Erythroblast (primary cell): ENCODE measurements at regions not wholly inside any gene's neighbourhood (a gene's known extent, or its start where the extent isn't known, plus 50 kb on each side); places are given as distances from the start of the nearest gene placed in this dataset.

Experiments used
- GATA1 ChIP-seq: IDR thresholded peaks from 2 replicates; pipeline ENCODE4 v1.6.1; 2011; ENCODE audit warnings: low read depth, mild to moderate bottlenecking, control low read depth, low read length, moderate library complexity
- POLR2A ChIP-seq: IDR thresholded peaks from 2 replicates; pipeline ENCODE4 v1.6.1; 2011; ENCODE audit warnings: mild to moderate bottlenecking, low read length

DNA sequence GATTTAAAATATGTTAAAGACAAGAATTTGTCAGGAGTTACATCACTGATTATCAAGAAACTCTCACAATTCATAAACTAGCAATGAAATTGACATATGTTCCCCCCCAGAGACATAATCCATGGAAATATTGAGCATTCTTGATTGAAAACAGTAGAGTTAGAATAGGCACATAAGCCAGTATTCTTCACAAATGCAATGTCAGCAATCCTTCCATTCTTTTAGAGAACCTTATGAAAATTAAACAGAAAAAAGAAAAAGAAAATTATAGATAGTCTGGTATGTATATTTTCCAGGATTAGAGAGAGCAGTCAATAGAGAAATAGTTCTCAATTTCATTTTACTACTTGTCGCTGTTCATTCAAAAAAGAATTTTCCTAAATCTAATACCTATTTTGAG lies 458.4 kb downstream of the EFNB2 start:
- TF ChIP-seq POLR2A (no peak), GATA1 (no peak)
